SK-N-SH (cell line): ENCODE measurements at regions not wholly inside any gene's neighbourhood (a gene's known extent, or its start where the extent isn't known, plus 50 kb on each side); places are given as distances from the start of the nearest gene placed in this dataset.

Source experiments
- CTCF ChIA-PET: fragments of 300-600, 350-600 bp; formaldehyde crosslinking; extraction: SDS; loops from one replicate; lab custom pipeline; 2021; lab: Yijun Ruan, JAX
- POLR2A ChIA-PET: fragments of 350-600 bp; sonication (Branson Sonifier 250); formaldehyde crosslinking; extraction: SDS; loops from one replicate; lab custom pipeline; 2020; ENCODE audit warnings: antibody characterized with exemption, inconsistent platforms; lab: Yijun Ruan, JAX
- DNase-seq: peaks from one replicate; pipeline ENCODE4 v3.0.0; 2012
- H2AFZ ChIP-seq: fragments of 200-600 bp; sonication (generic); 2 replicates; pipeline ENCODE4 v1.8.1; 2016; ENCODE audit warnings: antibody characterized with exemption, mild to moderate bottlenecking, low read depth
- H3F3A ChIP-seq: fragments of 200-600 bp; sonication (generic); replicated peaks from 2 replicates; pipeline ENCODE3; 2016; ENCODE audit warnings: antibody characterized with exemption, mild to moderate bottlenecking; ENCODE audit not compliant: insufficient read depth
- H3K27ac ChIP-seq, 2 experiments: fragments of 200-500 bp in 1 of 2; fragments of 200-600 bp in 1 of 2; sonication (Bioruptor generic) in 1 of 2; sonication (generic), shearing (Covaris generic) in 1 of 2; 2 replicates each; pipeline versions ENCODE4 v1.5.1 to v1.6.1; 2014 to 2016; ENCODE audit warnings: low read depth in 2 of 2, inconsistent platforms in 1 of 2, low read length in 1 of 2, mild to moderate bottlenecking in 1 of 2, mixed read lengths in 1 of 2
- H3K27me3 ChIP-seq: fragments of 200-600 bp; sonication (generic), shearing (Covaris generic); 2 replicates; pipeline ENCODE4 v1.6.1; 2016; ENCODE audit warnings: mixed run types; ENCODE audit not compliant: insufficient read depth
- H3K36me3 ChIP-seq, 2 experiments: fragments of 200-500 bp in 1 of 2; fragments of 200-600 bp in 1 of 2; sonication (Bioruptor generic) in 1 of 2; sonication (generic) in 1 of 2; replicated peaks in 1 of 2; 2 replicates each; pipeline versions ENCODE3 to v1.5.1; 2014 to 2016; ENCODE audit warnings: low read length in 1 of 2, mild to moderate bottlenecking in 1 of 2; ENCODE audit not compliant: insufficient read depth in 2 of 2, control insufficient read depth in 1 of 2
- H3K4me1 ChIP-seq, 2 experiments: fragments of 200-500 bp in 1 of 2; fragments of 200-600 bp in 1 of 2; sonication (Bioruptor generic) in 1 of 2; sonication (generic), shearing (Covaris generic) in 1 of 2; 2 replicates each; pipeline versions ENCODE4 v1.5.1 to v1.6.1; 2014 to 2016; ENCODE audit warnings: low read depth in 1 of 2, low read length in 1 of 2, mixed run types in 1 of 2; ENCODE audit not compliant: insufficient read depth in 2 of 2, control insufficient read depth in 1 of 2
- H3K4me2 ChIP-seq: fragments of 200-600 bp; sonication (generic), shearing (Covaris generic); 2 replicates; pipeline ENCODE4 v1.6.1; 2017; ENCODE audit warnings: mixed run types
- H3K4me3 ChIP-seq, 2 experiments: fragments of 200-500 bp in 1 of 2; fragments of 200-600 bp in 1 of 2; sonication (Bioruptor generic) in 1 of 2; sonication (generic), shearing (Covaris generic) in 1 of 2; 2 replicates each; pipeline versions ENCODE4 v1.5.1 to v1.8.1; 2014 to 2016; ENCODE audit warnings: low read depth in 2 of 2, inconsistent platforms in 1 of 2, low read length in 1 of 2, mild to moderate bottlenecking in 1 of 2, mixed read lengths in 1 of 2, moderate library complexity in 1 of 2
- H3K79me2 ChIP-seq: fragments of 200-600 bp; sonication (generic); 2 replicates; pipeline ENCODE4 v1.8.1; 2017; ENCODE audit warnings: mild to moderate bottlenecking; ENCODE audit not compliant: insufficient read depth
- H3K9ac ChIP-seq: fragments of 200-600 bp; sonication (generic); 2 replicates; pipeline ENCODE4 v1.6.1; 2017; ENCODE audit warnings: mixed run types
- H3K9me2 ChIP-seq: fragments of 200-600 bp; sonication (generic); 2 replicates; pipeline ENCODE4 v1.6.1; 2017; ENCODE audit warnings: mixed run types
- H3K9me3 ChIP-seq: fragments of 200-600 bp; sonication (generic); 2 replicates; pipeline ENCODE4 v1.6.1; 2017; ENCODE audit warnings: mixed run types, mild to moderate bottlenecking, moderate library complexity
- H4K20me1 ChIP-seq: fragments of 200-600 bp; sonication (generic); 2 replicates; pipeline ENCODE4 v1.6.1; 2017; ENCODE audit warnings: mild to moderate bottlenecking, mixed run types; ENCODE audit not compliant: insufficient read depth
- CHD2 ChIP-seq: fragments of 150-350 bp; IDR thresholded peaks from 2 replicates; pipeline ENCODE4 v1.6.1; 2018; ENCODE audit warnings: low read length; ENCODE audit not compliant: partially characterized antibody
- FOXJ3 ChIP-seq: sonication (generic); formaldehyde crosslinking; IDR thresholded peaks from 2 replicates; pipeline ENCODE4 v1.5.1; 2020; ENCODE audit warnings: mild to moderate bottlenecking, missing genetic modification reagents
- GABPA ChIP-seq: IDR thresholded peaks from 2 replicates; pipeline ENCODE4 v1.4.0; 2012; ENCODE audit warnings: low read depth, mild to moderate bottlenecking
- MAX ChIP-seq: IDR thresholded peaks from 2 replicates; pipeline ENCODE4 v1.4.0; 2012; ENCODE audit warnings: low read depth
- NFIC ChIP-seq: IDR thresholded peaks from 2 replicates; pipeline ENCODE4 v1.4.0; 2012; ENCODE audit warnings: borderline replicate concordance
- NRF1 ChIP-seq: IDR thresholded peaks from 2 replicates; pipeline ENCODE4 v1.6.1; 2012; ENCODE audit warnings: low read depth, mild to moderate bottlenecking, low read length
- TCF12 ChIP-seq: IDR thresholded peaks from 2 replicates; pipeline ENCODE4 v1.4.0; 2012
- WGBS: methylation state at CpG from one replicate; pipeline ENCODE4 v1.1.6; 2017; ENCODE audit warnings: low lambda C conversion rate; 5-methylcytosine and 5-hydroxymethylcytosine counted together
- TF ChIP-seq, protein P1 (sequence below): fragments of 150-350 bp; IDR thresholded peaks from 2 replicates; pipeline ENCODE4 v1.6.1; 2016; ENCODE audit warnings: mild to moderate bottlenecking, low read depth, low read length

DNA sequence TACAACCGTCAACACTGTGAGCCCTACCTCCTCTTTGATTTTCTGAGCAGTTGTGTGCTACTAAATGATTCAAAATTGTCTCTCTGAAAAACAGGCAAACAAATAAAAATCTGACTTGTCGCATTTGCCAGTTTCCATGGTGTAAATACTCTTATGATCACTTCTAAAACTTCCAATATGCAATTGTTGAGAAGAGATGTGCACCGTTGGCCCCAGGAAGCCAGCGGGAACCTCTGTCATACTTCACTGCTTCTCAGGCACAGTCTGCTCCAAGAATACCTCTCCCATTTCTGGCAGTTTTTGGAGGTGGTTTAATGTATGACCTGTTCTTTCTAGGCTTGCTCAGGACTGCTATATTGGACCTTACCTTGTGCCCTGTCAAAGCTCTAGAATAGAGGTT is 196.0 kb upstream of the NCAM2 start:
- Histone ChIP-seq H3K4me2 (no peak overlapping the region), H4K20me1 (no peaks in the 10 kb centered on the region), H3K36me3 (no peaks in the 10 kb centered on the region), H3K4me1 (no peaks in the 10 kb centered on the region), H2AFZ (no peak overlapping the region), H3K9me3 (no peaks in the 10 kb centered on the region), H3K4me3 (no peak overlapping the region), H3K9me2 (no peaks in the 10 kb centered on the region), H3K79me2 (no peaks in the 10 kb centered on the region), H3F3A (no peaks in the 10 kb centered on the region), H3K9ac (no peak overlapping the region), H3K27me3 (no peaks in the 10 kb centered on the region), H3K27ac (no peak overlapping the region)
- TF ChIP-seq TCF12 (no peak), CHD2 (no peak), GABPA (no peak)
- POLR2A ChIA-PET: no interaction called here
- WGBS: 23% methylated on average over 4 of the region's 4 CpGs
- CTCF ChIA-PET: no interaction called here
- no peak for DNase-seq

DNA sequence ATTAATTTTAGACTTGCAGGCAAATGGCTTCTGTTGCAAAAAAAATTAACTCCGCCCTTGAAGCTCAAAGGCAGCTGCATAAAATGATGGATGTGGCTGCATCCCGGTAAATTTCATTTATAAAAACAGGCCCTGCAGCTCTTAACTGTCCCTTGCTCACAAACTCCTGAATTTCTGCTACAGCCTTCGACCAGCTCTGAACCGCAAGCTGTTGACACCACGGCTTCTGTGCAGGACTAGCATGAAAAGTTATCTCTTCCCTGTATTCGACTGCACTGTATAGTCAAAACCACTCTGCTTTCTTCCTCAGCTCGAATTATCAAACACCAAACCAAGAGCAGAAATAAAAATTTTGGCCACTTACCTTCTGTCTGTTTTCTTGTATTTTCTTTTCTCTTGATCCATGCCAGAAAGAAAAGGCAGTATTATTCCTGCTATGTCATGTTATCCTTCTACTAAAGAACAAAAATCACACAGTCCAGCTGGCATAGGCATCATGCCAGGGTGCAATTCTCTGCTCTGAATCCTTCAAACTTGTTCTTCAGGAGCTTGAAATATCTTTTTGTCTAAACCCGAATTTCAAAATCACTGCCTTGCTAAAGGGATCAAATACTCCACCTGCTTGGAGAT is 195.5 kb upstream of the NCAM2 start:
- Histone ChIP-seq H3K9me2 (no peaks in the 10 kb centered on the region), H3K4me3 (no peak overlapping the region), H3K79me2 (no peaks in the 10 kb centered on the region), H3K4me1 (no peaks in the 10 kb centered on the region), H3K36me3 (no peaks in the 10 kb centered on the region), H3K4me2 (no peak overlapping the region)
- DNase-seq: no peak
- POLR2A ChIA-PET: no interaction called here
- 5% methylated on average over 8 of the region's 8 CpGs for WGBS
- TF ChIP-seq NFIC: no peak
- TF ChIP-seq, protein P1, sequence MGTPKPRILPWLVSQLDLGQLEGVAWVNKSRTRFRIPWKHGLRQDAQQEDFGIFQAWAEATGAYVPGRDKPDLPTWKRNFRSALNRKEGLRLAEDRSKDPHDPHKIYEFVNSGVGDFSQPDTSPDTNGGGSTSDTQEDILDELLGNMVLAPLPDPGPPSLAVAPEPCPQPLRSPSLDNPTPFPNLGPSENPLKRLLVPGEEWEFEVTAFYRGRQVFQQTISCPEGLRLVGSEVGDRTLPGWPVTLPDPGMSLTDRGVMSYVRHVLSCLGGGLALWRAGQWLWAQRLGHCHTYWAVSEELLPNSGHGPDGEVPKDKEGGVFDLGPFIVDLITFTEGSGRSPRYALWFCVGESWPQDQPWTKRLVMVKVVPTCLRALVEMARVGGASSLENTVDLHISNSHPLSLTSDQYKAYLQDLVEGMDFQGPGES: no peak
- TF ChIP-seq, all 33 proteins: peak for 0
- CTCF ChIA-PET: no interaction called here
- no peaks in the 10 kb centered on the region for H3K27me3 ChIP-seq
- no peaks in the 10 kb centered on the region for H3K9me3 ChIP-seq
- H2AFZ ChIP-seq: no peak overlapping the region
- H4K20me1 ChIP-seq: no peaks in the 10 kb centered on the region
- H3K9ac ChIP-seq: no peak overlapping the region
- no peak overlapping the region for H3K27ac ChIP-seq
- no peaks in the 10 kb centered on the region for H3F3A ChIP-seq

- Histone ChIP-seq H3K4me3 (no peak overlapping the region), H3K4me2 (no peak overlapping the region), H3K9me2 (no peaks in the 10 kb centered on the region), H3K9ac (no peak overlapping the region)
- POLR2A ChIA-PET: no interaction called here
- TF ChIP-seq, protein P1: no peak
- no peak for TF ChIP-seq NFIC
- no peak for TF ChIP-seq MAX
- TF ChIP-seq NRF1: no peak
- no peak for TF ChIP-seq TCF12
- no peak for TF ChIP-seq FOXJ3 (CRISPR knock-in tag)
- TF ChIP-seq, all 33 proteins: peak for 0
- Histone ChIP-seq H4K20me1 (no peaks in the 10 kb centered on the region), H3K27me3 (no peaks in the 10 kb centered on the region), H3K79me2 (no peaks in the 10 kb centered on the region), H2AFZ (no peak overlapping the region), H3K4me1 (no peaks in the 10 kb centered on the region), H3K9me3 (no peaks in the 10 kb centered on the region), H3K36me3 (no peaks in the 10 kb centered on the region), H3F3A (no peaks in the 10 kb centered on the region), H3K27ac (no peak overlapping the region)
- CTCF ChIA-PET: no interaction called here
- 8% methylated on average over 6 of the region's 6 CpGs for WGBS
- DNase-seq: no peak
Measured at GRCh38 chr21:20811702-20812101, 186.5 kb upstream of the NCAM2 start.
